Gastrocnemius medialis (tissue), 4 donors: ENCODE measurements at regions not wholly inside any gene's neighbourhood (a gene's known extent, or its start where the extent isn't known, plus 50 kb on each side); places are given as distances from the start of the nearest gene placed in this dataset.

ENCODE experiments used
- POLR2A ChIP-seq, 2 donors: fragments of 450-650 bp; IDR thresholded peaks; one replicate each; pipeline ENCODE4 v1.6.1; 2017; ENCODE audit warnings: antibody characterized with exemption in 2 of 2, mild to moderate bottlenecking in 2 of 2, moderate library complexity in 2 of 2
- TF ChIP-seq, protein P1 (sequence below), 5 experiments: fragments of 450-650 bp in 3 of 5; fragments of 200-600 bp in 2 of 5; sonication (generic) in 2 of 5; IDR thresholded peaks in 4 of 5; conservative IDR thresholded peaks in 1 of 5; 1 replicate in 4 of 5; 2 replicates in 1 of 5; pipeline ENCODE4 v1.5.1; 2016 to 2019; ENCODE audit warnings: antibody characterized with exemption in 5 of 5, mild to moderate bottlenecking in 3 of 5, moderate library complexity in 3 of 5

DNA sequence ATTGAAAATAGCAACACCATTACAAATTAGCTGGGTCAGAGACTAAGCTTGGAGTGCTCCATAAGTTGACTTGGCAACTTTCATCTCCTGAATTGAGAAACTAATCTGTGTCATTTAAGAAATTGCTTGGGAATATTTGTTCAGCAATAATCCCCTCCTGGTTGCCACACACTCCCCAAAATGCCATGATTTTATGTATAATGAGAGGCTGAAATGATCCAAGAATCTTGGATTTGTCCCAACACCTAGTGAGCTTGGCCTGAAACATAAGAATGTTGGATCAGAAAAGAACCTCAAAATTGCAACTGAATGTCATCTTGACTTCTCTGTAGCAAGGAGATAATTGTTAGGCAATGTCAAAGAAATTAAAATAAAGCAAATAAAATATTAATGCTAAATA is 805.9 kb upstream of the ADAMTS5 start:
- TF ChIP-seq, protein P1, sequence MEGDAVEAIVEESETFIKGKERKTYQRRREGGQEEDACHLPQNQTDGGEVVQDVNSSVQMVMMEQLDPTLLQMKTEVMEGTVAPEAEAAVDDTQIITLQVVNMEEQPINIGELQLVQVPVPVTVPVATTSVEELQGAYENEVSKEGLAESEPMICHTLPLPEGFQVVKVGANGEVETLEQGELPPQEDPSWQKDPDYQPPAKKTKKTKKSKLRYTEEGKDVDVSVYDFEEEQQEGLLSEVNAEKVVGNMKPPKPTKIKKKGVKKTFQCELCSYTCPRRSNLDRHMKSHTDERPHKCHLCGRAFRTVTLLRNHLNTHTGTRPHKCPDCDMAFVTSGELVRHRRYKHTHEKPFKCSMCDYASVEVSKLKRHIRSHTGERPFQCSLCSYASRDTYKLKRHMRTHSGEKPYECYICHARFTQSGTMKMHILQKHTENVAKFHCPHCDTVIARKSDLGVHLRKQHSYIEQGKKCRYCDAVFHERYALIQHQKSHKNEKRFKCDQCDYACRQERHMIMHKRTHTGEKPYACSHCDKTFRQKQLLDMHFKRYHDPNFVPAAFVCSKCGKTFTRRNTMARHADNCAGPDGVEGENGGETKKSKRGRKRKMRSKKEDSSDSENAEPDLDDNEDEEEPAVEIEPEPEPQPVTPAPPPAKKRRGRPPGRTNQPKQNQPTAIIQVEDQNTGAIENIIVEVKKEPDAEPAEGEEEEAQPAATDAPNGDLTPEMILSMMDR (IDR thresholded peaks at IDR 0.05 in 4 of 5, conservative IDR thresholded peaks at IDR 0.05 in 1 of 5) = no peak
- TF ChIP-seq POLR2A (IDR thresholded peaks at IDR 0.05) = no peak
